Chondrocyte (in vitro differentiated cells): ENCODE measurements at regions not wholly inside any gene's neighbourhood (a gene's known extent, or its start where the extent isn't known, plus 50 kb on each side); places are given as distances from the start of the nearest gene placed in this dataset.

Experiments
- DNase-seq: peaks from one replicate; pipeline ENCODE4 v3.0.0; 2021; ENCODE audit warnings: mixed read lengths, low spot score
- H3K27ac Mint-ChIP-seq: one replicate; pipeline ENCODE4 v1.8.0; 2021; ENCODE audit warnings: mild to moderate bottlenecking, moderate library complexity, mixed read lengths; ENCODE audit not compliant: unreplicated experiment
- H3K27me3 Mint-ChIP-seq: 2 replicates; pipeline ENCODE4 v1.8.0; 2021; ENCODE audit warnings: low read depth, mixed read lengths
- H3K36me3 Mint-ChIP-seq: 2 replicates; pipeline ENCODE4 v1.8.0; 2021; ENCODE audit warnings: low read depth, mixed read lengths
- H3K4me1 Mint-ChIP-seq: 2 replicates; pipeline ENCODE4 v1.8.0; 2021; ENCODE audit warnings: low read depth, mild to moderate bottlenecking, mixed read lengths
- H3K4me3 Mint-ChIP-seq: one replicate; pipeline ENCODE4 v1.8.0; 2021; ENCODE audit warnings: mild to moderate bottlenecking, moderate library complexity, mixed read lengths; ENCODE audit not compliant: unreplicated experiment
- H3K9me3 Mint-ChIP-seq: 2 replicates; pipeline ENCODE4 v1.8.0; 2021; ENCODE audit warnings: low read depth, mixed read lengths
- TF ChIP-seq, protein P1 (sequence below): fragments of 200-600 bp; sonication (generic); IDR thresholded peaks from 2 replicates; pipeline ENCODE4 v1.5.0; 2021; ENCODE audit warnings: antibody characterized with exemption, mild to moderate bottlenecking, moderate library complexity

DNA sequence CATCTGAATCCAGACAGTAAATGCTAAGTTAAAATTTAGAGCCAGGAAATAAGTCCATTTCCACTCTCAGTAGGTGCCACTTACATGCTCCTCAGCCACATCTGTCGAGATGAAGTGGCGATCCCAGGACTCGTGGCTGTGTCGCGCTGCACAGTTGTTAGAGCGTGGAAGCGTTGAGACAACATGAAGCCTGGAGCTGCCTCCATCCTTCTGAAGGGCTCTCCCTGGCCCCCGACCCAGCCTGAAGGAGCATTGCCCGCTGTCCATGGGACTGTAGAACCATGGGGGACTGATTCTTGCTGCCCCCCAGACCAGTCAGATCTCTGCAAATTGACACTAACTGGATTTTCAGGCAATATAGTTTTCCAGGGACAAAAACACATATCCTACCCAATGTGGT is 58.9 kb downstream of the IRX1 start:
- H3K4me3 Mint-ChIP-seq, result no peak overlapping the region
- H3K9me3 Mint-ChIP-seq, result peaks cover 29% of the 10 kb centered on the region
- no peaks in the 10 kb centered on the region for H3K36me3 Mint-ChIP-seq
- H3K4me1 Mint-ChIP-seq, result no peaks in the 10 kb centered on the region
- no peaks in the 10 kb centered on the region for H3K27me3 Mint-ChIP-seq
- DNase-seq, result no peak
- no peak overlapping the region for H3K27ac Mint-ChIP-seq
- TF ChIP-seq, protein P1, sequence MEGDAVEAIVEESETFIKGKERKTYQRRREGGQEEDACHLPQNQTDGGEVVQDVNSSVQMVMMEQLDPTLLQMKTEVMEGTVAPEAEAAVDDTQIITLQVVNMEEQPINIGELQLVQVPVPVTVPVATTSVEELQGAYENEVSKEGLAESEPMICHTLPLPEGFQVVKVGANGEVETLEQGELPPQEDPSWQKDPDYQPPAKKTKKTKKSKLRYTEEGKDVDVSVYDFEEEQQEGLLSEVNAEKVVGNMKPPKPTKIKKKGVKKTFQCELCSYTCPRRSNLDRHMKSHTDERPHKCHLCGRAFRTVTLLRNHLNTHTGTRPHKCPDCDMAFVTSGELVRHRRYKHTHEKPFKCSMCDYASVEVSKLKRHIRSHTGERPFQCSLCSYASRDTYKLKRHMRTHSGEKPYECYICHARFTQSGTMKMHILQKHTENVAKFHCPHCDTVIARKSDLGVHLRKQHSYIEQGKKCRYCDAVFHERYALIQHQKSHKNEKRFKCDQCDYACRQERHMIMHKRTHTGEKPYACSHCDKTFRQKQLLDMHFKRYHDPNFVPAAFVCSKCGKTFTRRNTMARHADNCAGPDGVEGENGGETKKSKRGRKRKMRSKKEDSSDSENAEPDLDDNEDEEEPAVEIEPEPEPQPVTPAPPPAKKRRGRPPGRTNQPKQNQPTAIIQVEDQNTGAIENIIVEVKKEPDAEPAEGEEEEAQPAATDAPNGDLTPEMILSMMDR, result no peak

DNA sequence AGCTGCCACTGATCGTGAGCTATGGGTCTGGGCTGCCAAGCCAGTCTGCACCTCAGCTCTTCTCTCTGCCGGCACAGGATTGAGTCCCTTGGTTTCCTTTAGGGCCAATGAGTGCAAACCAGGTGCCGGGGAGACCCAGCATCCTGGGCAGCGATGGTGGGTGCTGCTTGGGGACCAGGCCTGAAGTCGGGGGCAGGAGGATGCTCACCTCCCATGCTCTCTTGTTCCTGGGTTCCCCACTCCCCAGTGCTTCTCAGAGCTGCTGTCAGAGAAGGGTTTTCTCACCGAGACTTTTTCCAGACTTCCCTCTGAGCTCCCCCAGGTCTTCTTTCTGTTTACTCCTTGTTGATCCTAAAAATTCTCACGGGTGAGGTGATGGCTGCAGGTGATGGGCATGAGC is 61.2 kb downstream of the IRX1 start:
- H3K27me3 Mint-ChIP-seq, result no peaks in the 10 kb centered on the region
- peak; percentile 20 for DNase-seq
- H3K4me1 Mint-ChIP-seq, result no peaks in the 10 kb centered on the region
- TF ChIP-seq, protein P1, result no peak
- no peaks in the 10 kb centered on the region for H3K36me3 Mint-ChIP-seq
- H3K9me3 Mint-ChIP-seq, result peaks cover 21% of the 10 kb centered on the region
- no peak overlapping the region for H3K4me3 Mint-ChIP-seq
- no peak overlapping the region for H3K27ac Mint-ChIP-seq

DNA sequence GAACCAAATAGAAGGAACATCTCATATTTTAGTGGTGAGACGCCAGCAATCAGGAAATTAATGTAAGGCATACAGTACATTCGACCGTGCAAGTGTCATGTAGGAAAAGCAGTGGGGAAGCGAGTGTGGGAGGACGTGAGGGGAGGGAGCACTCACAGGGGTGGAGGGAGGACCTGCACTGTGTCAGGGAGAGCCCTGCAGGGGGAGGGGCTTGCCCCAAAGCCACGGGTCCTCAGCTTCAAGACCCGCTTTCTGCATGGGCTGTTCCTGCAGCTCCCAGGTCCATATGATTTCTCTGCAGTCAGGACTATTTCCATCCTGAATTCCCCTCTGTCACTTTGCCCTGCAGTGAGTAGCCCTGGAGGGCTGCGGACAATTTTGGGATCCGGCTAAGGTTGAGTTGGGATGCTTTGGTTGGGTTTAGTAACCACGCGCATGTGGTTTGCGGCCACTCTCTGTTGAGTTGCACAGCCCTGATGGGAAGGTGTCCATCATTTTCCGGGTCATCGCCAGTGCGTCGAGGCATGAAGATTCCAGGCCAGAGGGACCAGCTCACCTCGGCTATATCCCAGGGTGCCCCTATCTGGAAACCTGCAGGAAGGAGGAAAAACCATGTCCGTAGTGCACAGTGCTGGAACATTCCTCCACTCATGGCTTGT is 61.9 kb downstream of the IRX1 start:
- peaks cover 17% of the 10 kb centered on the region for H3K9me3 Mint-ChIP-seq
- no peaks in the 10 kb centered on the region for H3K27me3 Mint-ChIP-seq
- H3K4me3 Mint-ChIP-seq, result no peak overlapping the region
- TF ChIP-seq, protein P1, result no peak
- no peaks in the 10 kb centered on the region for H3K36me3 Mint-ChIP-seq
- peak; percentile 57 for DNase-seq
- no peak overlapping the region for H3K27ac Mint-ChIP-seq
- no peaks in the 10 kb centered on the region for H3K4me1 Mint-ChIP-seq

DNA sequence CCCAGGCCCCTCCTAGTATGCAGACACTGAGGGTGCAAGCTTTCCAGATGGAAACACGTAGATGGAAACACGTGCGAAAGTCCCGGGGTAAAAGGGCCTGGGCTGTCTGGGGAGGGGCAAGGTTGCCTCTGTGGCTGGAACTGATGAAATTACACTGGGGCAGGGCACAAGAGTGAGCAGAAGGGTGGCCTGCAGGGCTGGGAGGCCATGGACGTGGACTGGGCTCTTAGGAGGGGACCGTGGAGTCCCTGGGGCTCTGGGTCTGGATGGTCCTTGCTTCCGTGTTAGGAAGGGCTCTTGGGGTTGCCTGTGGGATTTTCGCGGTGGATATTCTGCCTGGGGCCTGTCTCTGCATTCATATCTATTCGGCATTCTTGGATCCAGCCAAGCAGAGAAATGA is 63.3 kb downstream of the IRX1 start:
- Mint-ChIP-seq H3K27me3 (no peaks in the 10 kb centered on the region), H3K4me1 (no peaks in the 10 kb centered on the region), H3K27ac (no peak overlapping the region), H3K36me3 (no peaks in the 10 kb centered on the region), H3K9me3 (peaks cover 21% of the 10 kb centered on the region), H3K4me3 (no peak overlapping the region)
- DNase-seq, result peak; percentile 38
- TF ChIP-seq, protein P1, result no peak

DNA sequence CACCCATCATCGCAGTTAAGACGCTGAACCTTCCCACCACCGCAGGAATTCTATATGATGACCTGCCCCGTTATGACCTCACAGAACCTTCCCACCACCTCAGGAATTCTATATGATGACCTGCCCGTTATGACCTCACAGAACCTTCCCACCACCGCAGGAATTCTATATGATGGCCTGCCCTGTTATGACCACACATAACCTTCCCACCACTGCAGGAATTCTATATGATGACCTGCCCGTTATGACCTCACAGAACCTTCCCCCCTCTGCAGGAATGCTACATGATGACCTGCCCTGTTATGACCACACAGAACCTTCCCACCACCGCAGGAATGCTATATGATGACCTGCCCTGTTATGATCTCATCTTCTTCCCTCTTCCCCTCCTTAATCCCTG is 64.3 kb downstream of the IRX1 start:
- TF ChIP-seq, protein P1, result no peak
- Mint-ChIP-seq H3K27ac (no peak overlapping the region), H3K36me3 (no peaks in the 10 kb centered on the region), H3K4me1 (no peaks in the 10 kb centered on the region), H3K4me3 (no peak overlapping the region), H3K27me3 (no peaks in the 10 kb centered on the region), H3K9me3 (peaks cover 30% of the 10 kb centered on the region)
- DNase-seq, result no peak
